KBM-7 (cell line): ENCODE measurements at regions not wholly inside any gene's neighbourhood (a gene's known extent, or its start where the extent isn't known, plus 50 kb on each side); places are given as distances from the start of the nearest gene placed in this dataset.

ENCODE experiments used
- DNase-seq: peaks from one replicate; pipeline ENCODE4 v3.0.0-alpha.2; 2015
- in situ Hi-C: fragments of 300-500 bp; cut with MboI; formaldehyde crosslinking; loops from 2 replicates; pipeline ENCODE4 v1.14.3; 2020; ENCODE audit warnings: low sequenced_read_pairs, low pct_unique_long_range_greater_than_20kb, mixed read lengths

DNA sequence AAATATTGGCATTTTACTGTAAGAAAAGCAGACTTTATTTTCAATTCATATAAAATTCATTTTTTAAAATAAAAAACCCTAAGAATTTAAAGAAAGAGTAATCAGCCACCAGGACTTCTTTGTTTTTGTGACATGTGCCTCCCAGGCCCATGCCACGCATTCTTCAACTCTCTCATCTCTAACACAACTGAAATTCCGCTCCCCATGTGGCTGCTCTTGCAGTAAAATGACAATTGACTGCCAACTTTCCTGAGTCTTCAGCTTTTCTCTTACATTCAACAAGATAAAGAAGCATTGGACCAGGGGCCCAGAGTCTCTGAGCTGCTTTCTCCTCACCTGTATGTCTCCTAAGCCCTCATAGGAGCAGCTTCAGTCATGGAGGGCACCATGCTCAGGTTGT, 372.1 kb downstream of the UQCRFS1 start:
- in situ Hi-C loops: no loop called here

DNA sequence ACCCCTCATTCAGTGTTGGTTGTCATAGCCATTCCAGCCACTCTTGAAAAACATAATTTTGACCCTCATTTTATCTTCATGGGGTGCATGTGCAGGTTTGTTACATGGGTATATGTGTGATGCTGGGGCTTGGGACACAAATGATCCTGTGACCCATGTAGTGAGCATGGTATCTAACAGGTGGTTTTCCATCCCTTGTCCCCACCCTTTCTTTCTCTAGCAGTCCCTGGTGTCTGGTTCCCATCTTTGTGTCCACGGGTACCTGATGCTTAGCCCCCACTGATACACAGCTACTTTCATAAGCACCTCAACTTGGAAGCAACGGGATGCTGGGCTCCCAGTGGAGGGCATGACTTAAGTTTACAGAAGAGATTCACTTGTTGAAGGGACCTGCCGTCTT, 373.5 kb downstream of the UQCRFS1 start:
- in situ Hi-C loops: no loop called here

More for the DNA sequence above, 372.1 kb downstream of the UQCRFS1 start:
- DNase-seq: no peak

DNA sequence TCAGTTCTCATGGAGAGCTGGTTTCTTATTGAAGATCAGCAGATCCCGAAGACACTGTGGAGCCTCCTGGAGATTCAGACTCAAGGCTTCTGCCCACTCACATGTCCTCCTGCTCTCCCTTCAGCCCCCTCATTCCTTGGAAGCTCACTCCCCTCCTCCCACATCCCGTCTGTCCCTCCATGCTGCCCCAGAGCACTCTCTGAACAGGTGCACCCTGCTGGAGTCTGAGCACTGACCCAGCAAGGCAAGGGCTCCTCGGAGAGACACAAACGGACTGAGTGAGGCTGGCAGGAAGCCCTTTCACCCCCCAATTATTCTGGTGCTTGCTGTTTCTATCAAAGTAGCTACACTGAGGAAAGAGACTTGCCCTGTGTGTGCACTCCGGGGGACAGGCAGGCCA, 374.0 kb downstream of the UQCRFS1 start:
- DNase-seq: no peak

More for the DNA sequence above, 373.5 kb downstream of the UQCRFS1 start:
- DNase-seq: no peak

DNA sequence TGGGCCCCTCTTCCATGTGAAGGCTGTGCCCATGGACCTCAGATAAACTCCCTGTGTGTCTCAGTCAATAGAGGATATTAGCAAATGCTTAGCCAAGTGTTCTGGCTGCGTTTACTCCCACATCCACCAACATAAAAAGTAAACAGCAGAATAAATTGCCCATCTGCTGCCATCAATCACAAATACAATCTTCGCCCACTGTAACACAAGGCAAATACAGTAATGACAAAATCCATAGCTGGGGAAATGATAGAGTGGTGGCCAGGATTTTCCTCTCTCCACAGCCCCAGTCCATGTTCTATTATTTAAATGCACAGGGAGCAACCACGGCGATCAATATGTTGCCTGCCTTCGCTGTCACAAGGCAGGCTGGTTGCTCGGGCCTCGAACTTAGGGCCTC, 376.5 kb downstream of the UQCRFS1 start:
- in situ Hi-C loops: no loop called here
- DNase-seq: no peak

More for the DNA sequence above, 374.0 kb downstream of the UQCRFS1 start:
- in situ Hi-C loops: no loop called here

DNA sequence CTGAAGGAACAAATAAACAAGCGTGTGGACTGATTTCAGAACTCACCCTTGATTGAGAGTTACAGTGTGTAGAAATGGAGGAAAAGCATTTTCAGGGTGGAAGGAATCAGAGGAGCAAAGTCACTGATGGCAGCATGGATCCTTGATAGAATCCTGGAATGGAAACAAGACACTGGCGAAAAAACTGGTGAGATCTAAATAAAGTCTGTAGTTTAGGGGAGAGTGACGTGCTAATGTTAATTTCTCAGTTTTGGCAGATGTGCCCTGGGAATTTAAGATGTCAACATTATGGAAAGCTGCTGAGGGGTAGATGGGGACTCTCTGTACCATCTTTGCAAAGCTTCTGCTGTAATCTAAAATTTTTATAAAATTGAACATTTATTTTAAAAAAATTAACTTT, 378.0 kb downstream of the UQCRFS1 start:
- no peak for DNase-seq
- in situ Hi-C loops: no loop called here

DNA sequence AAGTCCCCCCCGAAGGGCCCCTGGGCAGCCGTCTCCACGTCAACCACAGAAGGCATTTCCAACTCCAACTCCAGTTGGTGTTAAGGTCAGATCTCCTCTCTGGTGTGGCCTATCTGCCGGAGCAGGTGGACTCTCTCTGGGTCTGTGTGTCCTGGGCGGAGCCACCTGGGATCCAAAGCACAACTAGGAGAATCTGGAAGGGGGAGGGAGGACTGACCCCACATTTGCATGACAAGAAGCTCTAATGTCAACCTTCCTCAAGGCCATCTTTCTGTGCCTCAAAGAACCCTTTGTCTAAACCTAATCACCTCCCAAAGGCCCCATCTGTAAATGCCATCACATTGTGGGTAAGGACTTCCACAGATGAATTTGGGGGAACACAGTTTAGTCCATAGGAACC, 381.5 kb downstream of the UQCRFS1 start:
- DNase-seq: no peak
- in situ Hi-C loops: no loop called here

DNA sequence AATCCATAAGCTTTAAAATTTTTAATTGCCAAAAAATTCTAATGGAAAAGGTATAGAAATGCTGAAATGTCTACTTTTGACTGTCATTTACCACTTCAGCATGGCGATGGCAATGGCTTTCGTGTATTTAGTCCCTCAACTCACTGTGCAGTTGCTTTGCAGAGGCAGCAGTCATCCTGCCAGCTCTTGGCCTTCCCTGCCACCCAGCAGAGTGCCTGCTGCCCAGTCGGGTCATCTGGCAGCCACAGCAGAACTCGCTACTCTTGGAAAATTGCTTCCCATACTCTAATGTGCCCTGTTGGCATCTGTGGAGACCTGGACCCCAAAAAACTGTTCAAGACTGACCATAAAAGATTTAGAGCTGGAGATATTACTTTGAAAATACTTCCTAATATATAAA, 383.2 kb downstream of the UQCRFS1 start:
- DNase-seq: no peak
- in situ Hi-C loops: no loop called here

DNA sequence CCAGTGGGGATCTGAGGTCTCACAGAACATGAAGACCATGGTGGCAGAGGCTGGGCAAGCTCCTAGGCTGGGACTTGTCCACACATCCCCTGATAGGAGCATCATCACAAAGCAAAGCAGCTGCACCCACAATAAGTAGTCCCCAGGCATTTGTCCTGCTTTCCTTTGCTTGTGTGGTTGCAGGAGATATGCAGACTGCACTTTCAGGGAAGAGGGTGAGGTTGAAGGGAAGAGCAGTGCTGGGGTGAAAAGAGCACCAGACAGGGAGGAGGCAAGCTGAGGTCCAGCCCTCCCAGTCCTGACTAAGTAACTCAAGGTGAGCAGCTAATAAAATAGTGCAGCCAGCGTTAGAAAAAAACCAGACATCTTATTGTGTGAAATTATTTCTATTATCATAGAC, 383.6 kb downstream of the UQCRFS1 start:
- in situ Hi-C loops: no loop called here
- no peak for DNase-seq

DNA sequence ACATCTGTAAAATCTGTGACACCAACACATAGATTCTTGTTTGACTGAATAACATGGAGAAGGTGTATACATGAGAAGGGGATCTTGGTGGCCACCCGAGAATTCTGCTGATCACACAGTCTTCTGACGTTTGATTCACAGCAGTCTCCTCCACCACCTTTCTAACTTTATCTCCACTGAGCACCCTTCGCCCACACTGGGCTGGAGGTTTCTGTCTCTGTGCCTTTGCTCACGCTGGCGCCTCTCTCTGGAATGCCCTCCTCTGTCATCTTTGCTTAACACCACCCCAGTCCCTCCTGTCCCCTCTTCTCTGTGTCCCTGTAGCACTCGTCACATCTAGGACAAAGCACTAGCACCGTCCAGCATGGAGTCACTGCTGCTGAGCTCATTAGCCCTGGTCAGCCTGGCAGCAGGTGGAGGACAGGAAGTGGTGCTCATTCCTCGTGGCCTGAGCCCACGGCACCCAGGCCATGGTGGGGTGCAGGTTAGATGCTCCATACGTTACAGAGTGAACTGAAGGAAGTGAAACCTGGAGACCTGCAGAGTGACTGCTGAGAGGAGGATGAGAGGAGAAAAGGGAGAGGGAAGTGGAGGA, 384.6 kb downstream of the UQCRFS1 start:
- no peak for DNase-seq
- in situ Hi-C loops: no loop called here

DNA sequence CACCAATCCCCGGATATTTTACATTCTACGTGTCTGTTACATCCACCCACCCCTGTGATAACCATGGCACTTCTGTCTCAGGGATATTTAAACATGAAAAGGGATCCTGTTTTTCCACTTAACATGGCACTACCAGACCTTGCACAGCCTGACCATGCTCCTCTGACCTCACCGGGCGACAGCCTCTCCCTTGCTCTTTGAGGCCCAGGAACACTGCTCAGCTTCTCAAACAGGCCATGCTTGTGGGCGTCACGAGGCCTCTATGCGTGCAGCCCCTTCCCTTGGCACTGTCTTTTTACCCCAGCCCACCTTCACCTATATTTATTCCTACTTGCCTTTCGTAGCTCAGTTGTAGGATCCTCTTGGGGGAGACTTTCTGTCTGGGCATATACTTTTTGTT, 385.6 kb downstream of the UQCRFS1 start:
- in situ Hi-C loops: no loop called here
- DNase-seq: no peak

DNA sequence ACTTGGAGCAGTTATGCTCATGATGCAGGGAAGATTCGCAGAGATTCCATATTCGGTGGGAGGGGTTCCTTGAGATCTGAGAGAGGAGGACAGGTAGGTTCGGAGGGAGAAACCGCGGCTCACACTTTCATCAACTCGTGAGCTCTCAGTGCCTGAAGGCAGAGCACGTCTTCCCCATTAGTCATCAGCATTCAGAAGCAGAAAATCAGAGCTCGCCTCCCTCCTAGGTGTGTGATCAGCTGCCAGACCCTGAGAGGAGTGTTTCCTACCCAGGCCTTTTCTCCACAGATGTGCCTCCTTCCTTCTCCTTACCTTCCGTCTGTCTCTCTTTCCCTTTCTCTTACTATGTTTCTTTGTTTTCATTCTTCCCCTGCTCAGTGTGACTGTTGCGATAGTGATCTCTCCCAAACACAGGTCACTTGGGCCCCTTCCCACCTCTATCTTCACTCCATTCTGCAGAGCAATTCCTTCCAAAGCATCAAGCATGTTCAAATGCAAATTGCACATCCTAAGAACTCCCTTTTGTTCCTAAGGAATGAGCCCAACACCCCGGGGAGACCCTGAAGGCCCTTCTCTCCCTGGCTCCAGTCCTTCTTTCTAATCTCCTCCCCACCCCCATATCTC, 389.5 kb downstream of the UQCRFS1 start:
- in situ Hi-C loops: no loop called here
- no peak for DNase-seq

DNA sequence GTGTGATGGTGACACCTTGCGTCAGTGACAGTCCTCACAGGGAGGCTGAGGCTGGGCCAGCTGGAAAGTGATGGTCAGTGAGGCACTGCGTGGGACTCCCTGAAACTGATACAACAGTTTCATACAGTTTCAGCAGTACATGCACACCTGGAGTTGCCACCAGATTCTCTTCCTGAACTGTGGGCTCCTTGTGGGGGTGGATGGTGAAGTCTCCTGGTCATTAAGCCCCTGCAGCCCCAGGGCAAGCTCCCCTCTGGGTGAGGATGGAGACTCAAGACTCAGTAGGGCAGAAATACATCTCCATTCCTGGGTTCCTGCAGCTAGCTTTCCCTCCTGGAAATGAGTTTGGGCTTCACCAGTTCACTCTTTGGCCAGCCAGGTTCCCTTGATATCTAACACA, 392.7 kb downstream of the UQCRFS1 start:
- in situ Hi-C loops: no loop called here
- no peak for DNase-seq

DNA sequence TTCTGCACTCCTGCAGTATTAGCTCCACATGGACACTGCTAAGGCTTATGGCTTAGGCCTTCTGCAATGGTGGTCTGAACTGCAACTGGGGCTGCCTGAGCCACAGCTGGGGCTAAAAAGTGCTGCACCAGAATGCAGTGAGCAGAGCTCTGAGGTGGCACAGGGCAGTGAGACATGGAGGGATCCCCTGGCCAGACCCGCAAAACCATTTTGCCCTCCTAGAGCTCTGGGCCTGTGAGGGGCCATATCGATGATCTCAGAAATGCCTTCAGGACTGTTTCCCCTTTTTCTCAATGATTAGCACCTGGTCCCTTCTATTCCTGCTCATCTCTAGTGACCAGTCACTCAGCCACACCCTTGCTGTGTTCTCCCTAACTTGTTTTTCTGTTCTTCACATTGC, 397.7 kb downstream of the UQCRFS1 start:
- DNase-seq: no peak
- in situ Hi-C loops: no loop called here

DNA sequence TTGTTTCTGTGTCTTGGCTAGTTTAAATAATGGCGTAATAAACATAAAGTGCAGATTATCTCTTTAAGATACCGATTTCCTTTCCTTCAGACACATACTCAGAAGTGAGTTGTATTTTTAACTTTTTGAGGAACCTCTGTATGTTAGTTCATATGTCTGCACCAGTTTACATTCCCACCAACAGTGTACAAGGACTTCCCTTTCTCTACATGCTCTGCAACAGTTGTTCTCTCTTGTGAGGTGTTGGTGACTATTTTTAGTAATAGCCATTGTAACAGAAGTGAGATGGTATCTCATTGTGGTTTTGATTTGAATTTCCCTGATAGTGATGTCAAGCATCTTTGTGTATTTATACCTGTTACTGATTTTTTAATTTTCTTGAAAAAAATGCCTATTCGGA, 418.6 kb downstream of the UQCRFS1 start:
- peak; percentile 61 for DNase-seq
- in situ Hi-C loops: no loop called here

DNA sequence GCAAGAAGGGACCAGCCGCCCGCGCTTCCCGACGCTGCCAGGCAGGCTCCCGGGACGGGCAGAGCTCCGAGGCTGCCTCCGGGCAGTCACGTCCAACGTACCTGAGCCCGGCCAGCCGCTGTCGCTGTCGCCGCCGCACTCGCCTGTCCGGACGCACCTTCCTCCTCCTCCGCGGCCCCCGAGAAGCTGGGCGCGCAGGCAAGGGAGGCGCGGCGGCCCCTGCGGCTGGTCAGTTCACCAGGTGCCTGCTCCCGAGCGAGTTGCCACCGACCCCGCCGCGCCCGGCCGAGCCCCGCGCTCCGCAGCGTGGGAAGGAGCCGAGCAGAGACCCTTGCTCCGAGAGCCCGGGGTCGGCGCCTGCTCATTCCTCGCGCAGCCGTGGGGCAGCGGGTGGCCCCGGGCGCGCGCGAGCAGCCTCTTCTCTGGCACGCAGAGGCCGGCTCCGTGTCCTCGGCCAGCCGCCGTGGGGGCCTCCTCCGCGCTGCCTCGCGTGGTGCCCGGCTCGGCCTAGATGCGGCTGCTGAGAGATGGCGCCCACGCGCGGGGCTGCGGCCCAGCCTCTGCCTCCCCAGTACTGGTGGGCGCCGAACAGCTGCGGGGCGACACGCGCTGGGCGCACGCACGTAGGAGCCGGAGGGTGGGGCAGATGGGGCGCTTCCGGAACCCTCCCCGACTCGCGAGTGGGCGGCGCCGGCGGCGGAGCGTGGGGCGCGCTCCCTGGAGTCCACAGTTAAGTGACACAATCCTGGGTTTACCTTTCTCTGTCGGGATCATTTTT, 419.4 kb downstream of the UQCRFS1 start:
- in situ Hi-C loops: no loop called here
- no peak for DNase-seq

DNA sequence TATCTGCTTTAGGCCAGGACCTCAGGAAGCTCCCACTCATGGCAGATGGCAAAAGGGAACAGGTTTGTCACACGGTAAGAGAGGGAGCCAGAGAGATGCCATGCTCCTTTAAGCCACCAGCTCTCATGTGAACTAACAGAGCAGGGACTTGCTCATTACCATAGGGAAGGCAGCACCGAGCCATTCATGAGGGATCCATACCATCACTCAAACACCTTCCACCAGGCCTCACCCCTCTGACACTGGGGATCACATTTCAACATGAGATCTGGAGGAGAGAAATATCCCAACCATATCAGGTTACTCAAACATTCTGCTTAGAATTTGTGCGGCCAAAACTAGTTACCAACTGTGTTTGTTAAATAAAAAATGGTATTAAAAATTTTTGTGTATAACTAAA, 427.0 kb downstream of the UQCRFS1 start:
- in situ Hi-C loops: no loop called here
- no peak for DNase-seq

DNA sequence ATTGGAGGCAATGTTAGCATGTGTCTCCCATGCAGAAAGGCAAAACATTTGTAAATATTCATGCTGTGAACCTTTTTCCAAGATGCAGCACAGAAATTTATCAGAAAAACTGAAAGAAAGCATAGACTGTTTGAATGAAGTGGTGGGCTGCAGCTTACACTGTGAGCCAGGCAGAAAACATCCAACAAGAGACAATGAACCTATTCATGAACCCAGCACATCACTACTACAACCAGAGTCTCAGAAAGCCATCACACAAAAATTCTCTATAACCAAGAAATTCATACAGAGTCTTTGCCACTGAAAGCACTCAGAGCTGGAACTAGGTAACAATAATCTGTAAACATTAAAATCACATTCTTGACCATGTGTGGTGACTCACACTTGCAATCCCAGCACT, 448.9 kb downstream of the UQCRFS1 start:
- in situ Hi-C loops: no loop called here
- DNase-seq: no peak

DNA sequence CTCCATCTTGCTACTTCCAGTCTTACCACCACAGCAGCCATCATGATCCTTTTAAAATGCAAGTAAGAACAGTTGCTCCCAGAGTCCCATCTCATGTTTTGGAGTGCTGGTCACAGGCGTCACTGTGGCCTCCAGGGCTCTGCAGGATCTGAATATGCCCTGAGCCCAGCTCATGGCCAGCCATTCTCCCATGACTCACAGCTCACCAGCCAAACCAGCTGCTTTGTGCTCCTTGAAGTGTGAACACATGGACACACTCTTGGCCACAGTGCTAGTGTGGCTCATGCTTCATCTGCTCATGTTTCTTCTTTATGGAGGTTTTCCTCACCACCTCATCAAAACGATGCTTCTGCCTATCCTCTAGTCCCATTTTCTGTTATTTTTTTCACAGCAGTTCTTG, 466.5 kb downstream of the UQCRFS1 start:
- DNase-seq: no peak
- in situ Hi-C loops: no loop called here

DNA sequence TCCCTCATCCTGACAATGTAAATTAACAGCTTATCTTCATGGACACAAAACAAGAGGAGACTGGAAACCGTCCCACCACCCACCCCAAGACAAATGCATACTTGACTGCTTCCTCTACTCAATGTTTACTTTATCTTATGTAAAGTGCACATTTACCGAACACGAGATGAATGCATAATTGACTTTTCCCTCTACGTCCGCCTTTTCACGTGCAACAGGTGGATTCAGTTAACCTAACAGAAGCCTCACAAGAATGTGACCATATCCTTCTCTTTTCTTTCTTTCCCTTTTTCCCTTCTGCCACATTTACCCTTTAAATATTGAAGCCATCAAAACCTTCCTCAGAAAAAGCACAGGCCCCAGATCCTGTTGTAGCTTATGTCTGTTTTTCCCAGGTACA, 468.0 kb downstream of the UQCRFS1 start:
- no peak for DNase-seq
- in situ Hi-C loops: no loop called here

DNA sequence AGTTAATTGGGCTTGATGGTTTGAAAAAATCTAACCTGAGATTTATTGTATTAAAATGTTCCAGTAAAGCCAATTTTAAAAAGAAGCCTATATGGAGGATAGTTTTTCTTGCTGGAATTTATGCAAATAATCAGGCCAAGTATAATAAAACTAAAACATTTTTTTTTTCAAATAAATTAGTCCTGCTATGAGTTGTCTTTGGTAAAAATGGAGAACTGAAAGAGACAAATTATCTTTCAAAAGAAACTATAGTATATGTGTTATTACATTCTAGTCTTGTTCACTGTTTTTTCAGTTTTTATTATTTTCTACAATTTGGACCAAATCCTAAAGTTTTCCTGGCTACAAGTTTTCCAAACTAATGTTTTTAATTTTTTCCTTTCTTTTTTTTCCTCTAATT, 468.9 kb downstream of the UQCRFS1 start:
- DNase-seq: no peak
- in situ Hi-C loops: no loop called here
